Progenitor cell of endocrine pancreas (in vitro differentiated cells): ENCODE measurements at regions not wholly inside any gene's neighbourhood (a gene's known extent, or its start where the extent isn't known, plus 50 kb on each side); places are given as distances from the start of the nearest gene placed in this dataset.
"Not testable (repeated sequence)": the region's sequence is repeated elsewhere in the genome, so short reads cannot be mapped to it uniquely, and the experiment has no call there.

Experiments used
- DNase-seq: peaks from one replicate; pipeline ENCODE4 v3.0.0; 2021; ENCODE audit warnings: low spot score; ENCODE audit not compliant: unreplicated experiment
- H3K27ac Mint-ChIP-seq: 2 replicates; pipeline ENCODE4 v1.8.0; 2021; ENCODE audit warnings: mild to moderate bottlenecking, moderate library complexity, mixed read lengths
- H3K27me3 Mint-ChIP-seq: 2 replicates; pipeline ENCODE4 v1.8.0; 2021; ENCODE audit warnings: mixed read lengths
- H3K36me3 Mint-ChIP-seq: 2 replicates; pipeline ENCODE4 v1.8.0; 2022; ENCODE audit warnings: mixed read lengths; ENCODE audit not compliant: insufficient read depth
- H3K4me1 Mint-ChIP-seq: 2 replicates; pipeline ENCODE4 v1.8.0; 2021; ENCODE audit warnings: low read depth, mixed read lengths
- H3K4me3 Mint-ChIP-seq: 2 replicates; pipeline ENCODE4 v1.8.0; 2021; ENCODE audit warnings: low read depth, mild to moderate bottlenecking, moderate library complexity, mixed read lengths
- H3K9me3 Mint-ChIP-seq: 2 replicates; pipeline ENCODE4 v1.8.0; 2021; ENCODE audit warnings: low read depth, mixed read lengths
- TF ChIP-seq, protein P1 (sequence below): fragments of 200-600 bp; sonication (generic); IDR thresholded peaks from one replicate; pipeline ENCODE4 v1.5.0; 2021; ENCODE audit warnings: antibody characterized with exemption, mild to moderate bottlenecking; ENCODE audit not compliant: unreplicated experiment

DNA sequence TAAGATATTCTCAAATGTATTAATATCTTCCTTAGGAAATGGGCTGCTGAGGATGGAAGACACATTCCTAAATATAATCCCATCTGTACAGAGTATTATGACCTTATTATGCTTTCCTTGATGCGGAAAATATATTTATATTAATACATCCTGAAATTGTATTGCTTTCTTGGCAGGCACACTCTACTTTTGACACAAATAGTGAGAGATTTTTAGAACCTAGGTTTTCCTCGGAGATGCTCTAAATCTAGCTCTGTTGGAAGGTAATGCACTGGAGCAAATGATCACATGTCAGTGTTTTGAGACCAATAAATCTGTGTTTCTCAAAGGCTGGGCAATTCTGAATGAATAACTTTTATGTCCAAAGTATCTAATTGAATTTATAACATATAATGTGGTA is 94.3 kb upstream of the MAGEC2 start:
- Mint-ChIP-seq H3K4me3 (no peak overlapping the region), H3K9me3 (peaks cover 15% of the 10 kb centered on the region)

GRCh38 chrX:142296421-142296820 is 91.3 kb upstream of the MAGEC2 start:
- Mint-ChIP-seq H3K27ac (no peak overlapping the region), H3K36me3 (no peaks in the 10 kb centered on the region), H3K27me3 (no peaks in the 10 kb centered on the region), H3K4me3 (no peak overlapping the region), H3K9me3 (peaks cover 15% of the 10 kb centered on the region), H3K4me1 (peaks cover 2% of the 10 kb centered on the region)
- TF ChIP-seq, protein P1, sequence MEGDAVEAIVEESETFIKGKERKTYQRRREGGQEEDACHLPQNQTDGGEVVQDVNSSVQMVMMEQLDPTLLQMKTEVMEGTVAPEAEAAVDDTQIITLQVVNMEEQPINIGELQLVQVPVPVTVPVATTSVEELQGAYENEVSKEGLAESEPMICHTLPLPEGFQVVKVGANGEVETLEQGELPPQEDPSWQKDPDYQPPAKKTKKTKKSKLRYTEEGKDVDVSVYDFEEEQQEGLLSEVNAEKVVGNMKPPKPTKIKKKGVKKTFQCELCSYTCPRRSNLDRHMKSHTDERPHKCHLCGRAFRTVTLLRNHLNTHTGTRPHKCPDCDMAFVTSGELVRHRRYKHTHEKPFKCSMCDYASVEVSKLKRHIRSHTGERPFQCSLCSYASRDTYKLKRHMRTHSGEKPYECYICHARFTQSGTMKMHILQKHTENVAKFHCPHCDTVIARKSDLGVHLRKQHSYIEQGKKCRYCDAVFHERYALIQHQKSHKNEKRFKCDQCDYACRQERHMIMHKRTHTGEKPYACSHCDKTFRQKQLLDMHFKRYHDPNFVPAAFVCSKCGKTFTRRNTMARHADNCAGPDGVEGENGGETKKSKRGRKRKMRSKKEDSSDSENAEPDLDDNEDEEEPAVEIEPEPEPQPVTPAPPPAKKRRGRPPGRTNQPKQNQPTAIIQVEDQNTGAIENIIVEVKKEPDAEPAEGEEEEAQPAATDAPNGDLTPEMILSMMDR: no peak
- no peak for DNase-seq

More for the DNA sequence above, 94.3 kb upstream of the MAGEC2 start:
- Mint-ChIP-seq H3K27me3 (no peaks in the 10 kb centered on the region), H3K4me1 (no peaks in the 10 kb centered on the region), H3K36me3 (no peaks in the 10 kb centered on the region), H3K27ac (no peak overlapping the region)
- no peak for DNase-seq
- TF ChIP-seq, protein P1: no peak

- Mint-ChIP-seq H3K27ac (no peak overlapping the region), H3K27me3 (no peaks in the 10 kb centered on the region), H3K36me3 (no peaks in the 10 kb centered on the region), H3K9me3 (peaks cover 19% of the 10 kb centered on the region), H3K4me3 (no peak overlapping the region), H3K4me1 (peaks cover 2% of the 10 kb centered on the region)
- DNase-seq: no peak
- TF ChIP-seq, protein P1: no peak
Observed at GRCh38 chrX:142295190-142295589, 90.1 kb upstream of the MAGEC2 start.

DNA sequence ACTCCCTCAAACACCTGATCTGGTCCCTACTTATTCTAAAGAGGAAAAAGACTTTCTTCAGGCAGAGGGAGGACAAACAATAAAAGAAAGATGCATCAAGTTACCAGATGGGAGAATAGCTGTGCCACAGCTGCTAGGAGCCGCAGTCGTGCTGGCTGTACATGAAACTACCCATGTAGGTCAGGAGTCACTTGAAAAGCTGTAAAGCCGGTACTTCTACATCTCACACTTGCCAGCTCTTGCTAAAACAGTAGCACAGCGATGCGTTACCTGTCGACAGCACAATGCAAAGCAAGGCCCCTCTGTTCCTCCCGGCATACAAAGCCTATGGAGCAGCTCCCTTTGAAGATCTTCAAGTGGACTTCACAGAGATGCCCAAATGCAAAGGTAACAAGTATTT is 65.1 kb upstream of the MAGEC2 start:
- H3K36me3 Mint-ChIP-seq, H3K27me3 Mint-ChIP-seq, H3K4me3 Mint-ChIP-seq, H3K27ac Mint-ChIP-seq, H3K4me1 Mint-ChIP-seq, DNase-seq: not testable (repeated sequence)
- H3K9me3 Mint-ChIP-seq: peaks cover 42% of the 10 kb centered on the region

DNA sequence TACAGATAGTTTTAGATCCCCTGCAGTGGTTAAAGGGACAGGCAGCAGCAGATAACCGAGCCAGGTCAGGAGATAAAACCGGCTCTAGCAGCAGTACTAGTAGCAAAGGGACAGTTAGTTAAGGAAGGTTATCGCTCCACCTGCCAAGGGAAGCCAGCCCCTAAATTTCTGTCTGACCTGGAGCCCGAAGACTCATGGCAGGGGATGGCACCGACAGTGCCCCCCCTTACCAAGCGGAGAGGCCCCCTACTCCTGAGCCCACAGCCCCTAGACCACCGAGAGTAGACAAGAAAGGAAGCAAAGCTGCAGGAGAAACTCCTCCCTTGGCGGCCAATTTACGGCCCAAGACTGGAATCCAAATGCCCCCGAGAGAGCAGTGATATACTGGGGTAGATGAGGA is 61.3 kb upstream of the MAGEC2 start:
- Mint-ChIP-seq H3K27ac (no peak overlapping the region), H3K27me3 (no peaks in the 10 kb centered on the region), H3K9me3 (peaks cover 23% of the 10 kb centered on the region), H3K4me1 (no peaks in the 10 kb centered on the region), H3K4me3 (no peak overlapping the region), H3K36me3 (peaks cover 2% of the 10 kb centered on the region)
- no peak for DNase-seq
- TF ChIP-seq, protein P1: no peak

DNA sequence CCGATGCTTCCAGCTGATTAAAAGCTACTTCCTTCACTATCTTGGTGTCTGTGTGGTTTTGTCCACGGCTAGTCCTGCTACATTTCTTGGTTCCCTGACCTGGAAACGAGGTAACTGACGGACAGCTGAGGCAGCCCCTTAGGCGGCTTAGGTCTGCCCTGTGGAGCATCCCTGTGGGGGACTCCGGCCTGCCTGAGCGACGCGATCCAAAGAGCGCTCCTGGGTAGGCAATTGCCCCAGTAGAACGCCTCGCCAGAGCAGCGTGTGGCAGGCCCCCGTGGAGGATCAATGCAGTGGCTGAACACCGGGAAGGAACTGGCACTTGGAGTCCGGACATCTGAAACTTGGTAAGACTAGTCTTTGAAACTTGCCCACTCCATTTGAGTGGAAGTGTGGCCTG is 60.5 kb upstream of the MAGEC2 start:
- DNase-seq, H3K36me3 Mint-ChIP-seq, H3K27me3 Mint-ChIP-seq, H3K4me1 Mint-ChIP-seq, H3K4me3 Mint-ChIP-seq, H3K27ac Mint-ChIP-seq: not testable (repeated sequence)
- peaks cover 25% of the 10 kb centered on the region for H3K9me3 Mint-ChIP-seq

DNA sequence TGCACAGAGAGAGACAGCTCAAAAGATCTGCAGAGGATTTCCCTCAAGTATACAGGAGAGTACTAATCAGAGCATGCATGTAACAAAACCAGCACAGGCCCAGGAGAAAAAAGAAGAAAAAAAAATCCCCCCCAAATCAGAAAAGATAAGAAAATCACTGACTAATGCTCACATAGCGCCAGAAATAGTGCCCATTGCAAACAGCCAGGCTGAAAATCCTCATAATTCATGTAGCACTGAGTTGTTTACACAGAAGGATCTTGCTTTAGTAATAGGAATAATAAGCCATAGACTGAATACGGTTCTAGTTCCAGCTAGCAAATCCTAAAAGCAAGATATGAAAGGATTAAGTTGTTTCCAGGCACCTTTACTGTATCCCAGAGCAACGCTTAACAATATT is 51.8 kb upstream of the MAGEC2 start:
- TF ChIP-seq, protein P1: no peak

More for the DNA sequence above, 51.8 kb upstream of the MAGEC2 start:
- H3K4me1 Mint-ChIP-seq: no peaks in the 10 kb centered on the region
- no peak for DNase-seq
- H3K27ac Mint-ChIP-seq: no peak overlapping the region
- H3K36me3 Mint-ChIP-seq: no peaks in the 10 kb centered on the region
- peaks cover 17% of the 10 kb centered on the region for H3K9me3 Mint-ChIP-seq
- H3K27me3 Mint-ChIP-seq: no peaks in the 10 kb centered on the region
- no peak overlapping the region for H3K4me3 Mint-ChIP-seq
